ENCODE measurements at regions not wholly inside any gene's neighbourhood (a gene's known extent, or its start where the extent isn't known, plus 50 kb on each side); places are given as distances from the start of the nearest gene placed in this dataset.

DNA sequence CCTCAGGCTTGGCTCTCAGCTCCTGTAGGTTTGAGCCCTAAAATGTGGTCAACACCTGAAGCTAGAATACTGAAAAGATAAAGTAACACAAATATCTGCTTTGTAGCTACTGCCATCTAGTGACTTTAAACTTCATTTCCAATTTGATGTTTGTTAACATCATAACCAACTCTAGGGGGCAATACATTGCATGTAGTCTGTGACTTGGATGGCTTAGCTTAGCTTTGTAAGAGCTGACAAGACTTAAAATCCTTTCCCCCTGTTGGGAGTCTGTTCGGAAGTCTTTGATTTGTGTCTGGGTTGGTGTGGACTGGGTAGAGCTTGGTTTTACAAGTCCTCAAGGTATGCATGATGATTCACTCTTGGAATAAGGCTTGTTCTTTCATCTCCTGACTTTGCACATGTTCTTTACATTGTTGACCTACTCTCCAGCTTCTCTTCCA lies 51.7 kb downstream of the SCN11A start:
- Histone ChIP-seq H2AK5ac (ENCODE audit: low read depth, low read length) (no peak overlapping the region), H3K4ac (replicated peaks; ENCODE audit: insufficient read length, low read depth, low read length) (no peak overlapping the region), H2BK5ac (ENCODE audit: low read depth, low read length) (no peak overlapping the region), H3K4me3 (ENCODE audit: extremely low read depth in 1 of 4, insufficient read depth in 2 of 4, low read depth in 3 of 4, low read length in 4 of 4) (no peak overlapping the region), H4K8ac (ENCODE audit: extremely low read depth, insufficient read depth, low read length) (no peak overlapping the region), H3K79me1 (ENCODE audit: low read depth, low read length) (no peaks in the 10 kb centered on the region), H2BK12ac (ENCODE audit: low read depth, low read length) (no peak overlapping the region), H3K27ac (ENCODE audit: low read depth, low read length) (no peak overlapping the region), H3K9ac (replicated peaks in 1 of 4; ENCODE audit: extremely low read depth in 1 of 4, low read depth in 3 of 4, low read length in 3 of 4) (no peak overlapping the region), H2BK120ac (replicated peaks; ENCODE audit: low read depth, low read length) (no peak overlapping the region), H3K36me3 (ENCODE audit: control insufficient read depth in 2 of 4, insufficient read depth in 4 of 4, low read length in 3 of 4) (no peaks in the 10 kb centered on the region), H3K9me3 (ENCODE audit: insufficient read depth in 2 of 2, low read depth in 1 of 2, low read length in 1 of 2) (no peaks in the 10 kb centered on the region), H3K23me2 (ENCODE audit: low read depth, low read length) (no peaks in the 10 kb centered on the region), H3K4me1 (replicated peaks in 1 of 4; ENCODE audit: control insufficient read depth in 3 of 4, insufficient read depth in 4 of 4, low read length in 3 of 4) (no peaks in the 10 kb centered on the region), H2BK20ac (ENCODE audit: low read length) (no peak overlapping the region), H3K23ac (ENCODE audit: insufficient read length) (no peak overlapping the region), H2BK15ac (ENCODE audit: low read length) (no peak overlapping the region), H4K91ac (replicated peaks; ENCODE audit: insufficient read length, low read length) (no peak overlapping the region), H3K4me2 (ENCODE audit: insufficient read depth in 1 of 2, low read depth in 2 of 2, low read length in 2 of 2) (no peak overlapping the region), H3K56ac (replicated peaks; ENCODE audit: insufficient read length, low read depth, low read length) (no peak overlapping the region), H2AFZ (ENCODE audit: low read length) (peak overlapping the region; percentile 94), H4K5ac (ENCODE audit: insufficient read length, low read depth, low read length) (no peak overlapping the region), H3K14ac (ENCODE audit: insufficient read length) (no peak overlapping the region), H3K18ac (ENCODE audit: extremely low read depth, low read length) (no peak overlapping the region), H4K20me1 (replicated peaks in 1 of 2; ENCODE audit: control insufficient read depth in 1 of 2, insufficient read depth in 2 of 2, low read length in 2 of 2) (no peaks in the 10 kb centered on the region), H3K79me2 (ENCODE audit: control insufficient read depth in 1 of 2, insufficient read depth in 2 of 2, low read length in 2 of 2) (no peaks in the 10 kb centered on the region), H3K27me3 (replicated peaks in 1 of 4; ENCODE audit: control insufficient read depth in 3 of 4, extremely low read depth in 1 of 4, insufficient read depth in 3 of 4, low read length in 3 of 4) (no peaks in the 10 kb centered on the region)
- ChIA-PET CTCF (ENCODE audit: partially characterized antibody) (interaction anchor here (0.5 to 3.9 kb wide), 69 partner anchors 10 to 828 kb away, joined by 3 to 60 read pairs (median 4); partner anchors contain the start of gene SCN10A), POLR2A (ENCODE audit: partially characterized antibody) (interaction anchor here (0.7 to 1.4 kb wide), 2 partner anchors 10 to 11 kb away, joined by 3 to 5 read pairs; no protein-coding TSS in a partner anchor)
- 59% methylated on average over 1 of the region's 1 CpG; no CpG with 5 or more reads in 1 of the 2 experiments for WGBS, 2 experiments (ENCODE audit: extremely low coverage in 1 of 2, insufficient coverage in 1 of 2, insufficient read length in 1 of 2, insufficient replicate concordance in 2 of 2, low coverage in 1 of 2, low lambda C conversion rate in 2 of 2, missing lambda C conversion rate in 1 of 2)
- DNase-seq (ENCODE audit: low read depth in 1 of 2, low spot score in 2 of 2): no peak
- peak; percentile 99 for FAIRE-seq
- TF ChIP-seq MAFK (IDR thresholded peaks at IDR 0.05; ENCODE audit: low read depth, low read length): 0 out of 2 replicates have a peak, but pooled peaks have one; percentile 8
- no peak for TF ChIP-seq PHF8 (conservative IDR thresholded peaks at IDR 0.05; ENCODE audit: low read depth, low read length)

Measured in H1 (cell line).